ENCODE measurements at regions not wholly inside any gene's neighbourhood (a gene's known extent, or its start where the extent isn't known, plus 50 kb on each side); places are given as distances from the start of the nearest gene placed in this dataset.

DNA sequence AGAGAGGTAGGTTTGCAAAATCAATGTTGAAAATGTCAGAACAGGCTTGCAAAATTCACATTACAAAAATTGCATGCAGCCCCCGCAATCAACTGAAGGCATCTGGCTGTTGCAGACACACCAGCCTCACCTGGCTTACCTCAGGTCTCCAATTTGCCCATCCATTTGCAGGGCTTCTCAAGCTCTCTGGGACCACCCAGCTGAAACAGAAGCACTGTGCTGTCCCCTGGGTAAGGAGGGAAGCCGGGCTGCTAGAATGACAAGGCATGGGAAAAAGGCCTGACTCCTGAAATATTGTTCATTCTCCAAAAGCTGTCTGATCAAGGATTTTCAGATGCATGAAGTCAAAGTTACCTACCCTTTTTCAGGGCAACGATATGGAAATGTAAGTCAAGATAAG, 52.6 kb upstream of the CD93 start:
- TF ChIP-seq, protein P1, sequence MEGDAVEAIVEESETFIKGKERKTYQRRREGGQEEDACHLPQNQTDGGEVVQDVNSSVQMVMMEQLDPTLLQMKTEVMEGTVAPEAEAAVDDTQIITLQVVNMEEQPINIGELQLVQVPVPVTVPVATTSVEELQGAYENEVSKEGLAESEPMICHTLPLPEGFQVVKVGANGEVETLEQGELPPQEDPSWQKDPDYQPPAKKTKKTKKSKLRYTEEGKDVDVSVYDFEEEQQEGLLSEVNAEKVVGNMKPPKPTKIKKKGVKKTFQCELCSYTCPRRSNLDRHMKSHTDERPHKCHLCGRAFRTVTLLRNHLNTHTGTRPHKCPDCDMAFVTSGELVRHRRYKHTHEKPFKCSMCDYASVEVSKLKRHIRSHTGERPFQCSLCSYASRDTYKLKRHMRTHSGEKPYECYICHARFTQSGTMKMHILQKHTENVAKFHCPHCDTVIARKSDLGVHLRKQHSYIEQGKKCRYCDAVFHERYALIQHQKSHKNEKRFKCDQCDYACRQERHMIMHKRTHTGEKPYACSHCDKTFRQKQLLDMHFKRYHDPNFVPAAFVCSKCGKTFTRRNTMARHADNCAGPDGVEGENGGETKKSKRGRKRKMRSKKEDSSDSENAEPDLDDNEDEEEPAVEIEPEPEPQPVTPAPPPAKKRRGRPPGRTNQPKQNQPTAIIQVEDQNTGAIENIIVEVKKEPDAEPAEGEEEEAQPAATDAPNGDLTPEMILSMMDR (IDR thresholded peaks at IDR 0.05; ENCODE audit: low read length, missing control alignments): no peak
- no peak for DNase-seq (ENCODE audit: low read depth)
- no peak overlapping the region for H3K4me3 ChIP-seq (replicated peaks; ENCODE audit: low read depth, low read length)

DNA sequence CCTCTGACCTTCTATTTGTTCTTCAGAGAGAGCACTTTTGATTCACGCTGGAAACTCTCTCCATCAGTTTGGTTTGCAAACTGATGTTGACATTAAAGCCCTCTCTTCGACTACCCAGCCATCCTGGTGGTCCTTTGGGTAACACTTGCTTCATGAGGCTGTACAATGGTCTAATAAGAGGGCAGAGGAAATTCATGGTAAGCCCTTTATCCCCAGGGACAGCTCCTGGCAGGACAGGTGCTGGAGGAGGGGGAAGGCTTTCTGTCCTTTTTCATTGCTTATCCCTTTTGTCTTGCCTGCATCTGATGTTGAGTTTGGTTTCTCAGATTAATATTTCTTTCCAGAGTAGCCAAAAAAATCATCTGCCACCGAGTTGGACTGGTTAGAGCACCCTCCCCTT, 52.1 kb upstream of the CD93 start:
- no peak for DNase-seq (ENCODE audit: low read depth)
- TF ChIP-seq, protein P1 (IDR thresholded peaks at IDR 0.05; ENCODE audit: low read length, missing control alignments): no peak
- H3K4me3 ChIP-seq (replicated peaks; ENCODE audit: low read depth, low read length): no peak overlapping the region

DNA sequence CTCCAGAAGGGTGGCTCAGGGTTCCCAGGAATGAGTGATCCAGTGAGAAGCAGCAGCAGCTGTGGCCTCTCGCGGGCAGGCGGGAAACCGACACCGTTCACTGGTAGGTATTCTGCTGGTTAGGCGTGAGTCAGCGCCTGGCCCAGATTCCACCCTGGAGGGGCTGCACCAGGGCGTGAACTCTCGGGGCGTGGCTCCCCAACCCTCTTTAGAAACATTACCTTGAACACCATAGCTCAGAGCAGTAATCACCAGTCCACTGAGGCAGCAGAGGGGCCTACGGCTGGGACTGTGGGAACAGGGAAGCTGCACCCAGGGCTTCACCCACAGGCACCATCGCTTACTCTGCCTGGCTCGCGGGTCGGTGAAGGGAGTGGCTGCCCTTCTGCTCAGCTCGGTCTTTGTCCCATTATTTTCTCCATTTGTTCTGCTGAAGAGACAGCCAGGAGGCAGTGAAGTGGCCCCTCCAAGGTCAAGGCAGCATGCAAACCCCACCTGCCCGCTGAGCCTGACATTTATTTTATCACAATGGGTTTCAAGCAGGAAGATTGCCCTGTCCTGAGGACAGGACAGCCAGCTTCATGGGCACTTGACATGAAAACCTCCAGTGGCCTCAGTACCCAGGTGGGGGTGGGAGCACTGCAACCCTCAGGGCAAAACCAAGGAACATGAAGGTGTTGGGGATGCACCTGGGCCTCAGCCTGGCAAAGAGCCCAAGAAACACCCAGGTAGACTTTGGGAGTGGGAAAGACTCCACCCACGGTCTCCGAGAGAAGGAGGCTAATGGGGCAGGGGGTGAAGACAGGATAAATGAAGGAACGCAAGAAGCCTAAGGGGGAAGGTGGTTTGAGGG, 51.0 kb upstream of the CD93 start:
- no peak overlapping the region for H3K4me3 ChIP-seq (replicated peaks; ENCODE audit: low read depth, low read length)
- TF ChIP-seq, protein P1 (IDR thresholded peaks at IDR 0.05; ENCODE audit: low read length, missing control alignments): no peak
- DNase-seq (ENCODE audit: low read depth): no peak

DNA sequence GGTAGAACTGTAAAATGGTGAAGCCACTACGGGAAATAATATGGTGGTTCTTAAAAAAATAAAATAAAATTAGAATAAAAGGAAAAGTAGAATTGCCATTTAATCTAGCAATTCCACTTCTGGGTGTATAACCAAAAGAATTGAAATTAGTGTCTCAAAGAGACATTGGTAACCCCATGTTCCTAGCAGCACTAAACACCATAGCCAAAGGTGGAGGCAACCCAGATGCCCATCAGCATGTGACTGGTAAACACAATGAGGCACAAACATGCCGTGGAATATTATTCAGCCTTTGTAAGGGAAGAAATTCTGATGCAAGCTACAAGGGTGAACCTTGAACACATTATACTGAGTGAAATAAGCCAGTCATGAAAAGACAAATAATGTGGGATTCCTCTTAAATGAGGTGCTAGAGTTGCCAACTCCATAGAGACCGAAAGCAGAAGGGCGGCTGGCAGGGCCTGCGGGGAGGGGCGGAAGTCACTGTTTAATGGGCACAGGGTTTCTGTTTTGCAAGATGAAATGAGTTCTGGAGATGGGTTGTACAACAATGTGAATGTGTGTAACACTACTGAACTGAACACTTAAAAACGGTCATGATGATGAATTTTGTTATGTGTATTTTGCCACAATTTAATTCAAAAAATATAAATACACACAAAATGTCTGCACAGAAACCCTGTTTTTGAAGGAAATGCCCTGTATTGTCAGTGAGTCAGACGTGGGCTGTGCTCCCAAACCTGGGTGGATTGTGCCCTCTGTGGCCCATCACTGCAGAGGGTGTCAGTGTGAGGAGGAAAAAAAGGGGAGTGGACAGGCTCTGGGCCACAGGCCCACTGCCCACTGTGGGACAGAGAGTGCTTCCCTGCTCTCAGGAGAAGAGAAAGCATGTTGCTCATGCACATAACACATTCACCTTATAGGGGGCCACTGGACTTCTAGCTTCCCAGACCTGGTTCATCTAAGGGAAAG, 49.6 kb upstream of the CD93 start:
- no peak overlapping the region for H3K4me3 ChIP-seq (replicated peaks; ENCODE audit: low read depth, low read length)
- TF ChIP-seq, protein P1 (IDR thresholded peaks at IDR 0.05; ENCODE audit: low read length, missing control alignments): no peak
- DNase-seq (ENCODE audit: low read depth): no peak

All from fibroblast of pulmonary artery (primary cell).